NCI-H82 (cell line): ENCODE measurements at regions not wholly inside any gene's neighbourhood (a gene's known extent, or its start where the extent isn't known, plus 50 kb on each side); places are given as distances from the start of the nearest gene placed in this dataset.

ENCODE experiments used
- DNase-seq: peaks from one replicate; lab custom pipeline; 2025; lab: John Stamatoyannopoulos, UW

- no peak for DNase-seq
Measured at GRCh38 chr1:163807331-163808049, 485.7 kb downstream of the NUF2 start.

GRCh38 chr1:163813251-163813650 is 491.5 kb downstream of the NUF2 start:
- no peak for DNase-seq

GRCh38 chr1:163820226-163820625 is 498.5 kb downstream of the NUF2 start:
- DNase-seq = peak; percentile 60

GRCh38 chr1:163820766-163821165 is 499.0 kb downstream of the NUF2 start:
- DNase-seq = no peak

- DNase-seq = no peak
Measured at GRCh38 chr1:163821679-163822078, 499.9 kb downstream of the NUF2 start.

GRCh38 chr1:163823017-163823416 is 501.3 kb downstream of the NUF2 start:
- no peak for DNase-seq

- no peak for DNase-seq
Measured at GRCh38 chr1:163824006-163824405, 502.3 kb downstream of the NUF2 start.

GRCh38 chr1:163824490-163824889 is 502.7 kb downstream of the NUF2 start:
- no peak for DNase-seq

GRCh38 chr1:163826500-163826899 is 504.7 kb downstream of the NUF2 start:
- no peak for DNase-seq

GRCh38 chr1:163834778-163835177 is 513.0 kb downstream of the NUF2 start:
- DNase-seq = no peak

- DNase-seq = no peak
Measured at GRCh38 chr1:163836481-163836880, 514.7 kb downstream of the NUF2 start.

- no peak for DNase-seq
Measured at GRCh38 chr1:163837206-163837605, 515.5 kb downstream of the NUF2 start.

GRCh38 chr1:163842571-163842970 is 520.8 kb downstream of the NUF2 start:
- no peak for DNase-seq

- DNase-seq = peak; percentile 42
Measured at GRCh38 chr1:163844459-163844858, 522.7 kb downstream of the NUF2 start.

- DNase-seq = peak; percentile 9
Measured at GRCh38 chr1:163845279-163845678, 523.5 kb downstream of the NUF2 start.

- peak; percentile 94 for DNase-seq
Measured at GRCh38 chr1:163863731-163864130, 542.0 kb downstream of the NUF2 start.

- no peak for DNase-seq
Measured at GRCh38 chr1:163864207-163864606, 542.5 kb downstream of the NUF2 start.

GRCh38 chr1:163866564-163866963 is 544.8 kb downstream of the NUF2 start:
- DNase-seq = no peak

GRCh38 chr1:163870666-163871065 is 548.9 kb downstream of the NUF2 start:
- DNase-seq = no peak

GRCh38 chr1:163872067-163872466 is 550.3 kb downstream of the NUF2 start:
- no peak for DNase-seq

GRCh38 chr1:163874070-163874469 is 552.3 kb downstream of the NUF2 start:
- DNase-seq = peak; percentile 48

GRCh38 chr1:163875200-163875926 is 553.6 kb downstream of the NUF2 start:
- peak; percentile 90 for DNase-seq

- no peak for DNase-seq
Measured at GRCh38 chr1:163875927-163876320, 554.2 kb downstream of the NUF2 start.

- DNase-seq = peak; percentile 46
Measured at GRCh38 chr1:163876546-163876945, 554.8 kb downstream of the NUF2 start.
